ENCODE measurements at regions not wholly inside any gene's neighbourhood (a gene's known extent, or its start where the extent isn't known, plus 50 kb on each side); places are given as distances from the start of the nearest gene placed in this dataset.

DNA sequence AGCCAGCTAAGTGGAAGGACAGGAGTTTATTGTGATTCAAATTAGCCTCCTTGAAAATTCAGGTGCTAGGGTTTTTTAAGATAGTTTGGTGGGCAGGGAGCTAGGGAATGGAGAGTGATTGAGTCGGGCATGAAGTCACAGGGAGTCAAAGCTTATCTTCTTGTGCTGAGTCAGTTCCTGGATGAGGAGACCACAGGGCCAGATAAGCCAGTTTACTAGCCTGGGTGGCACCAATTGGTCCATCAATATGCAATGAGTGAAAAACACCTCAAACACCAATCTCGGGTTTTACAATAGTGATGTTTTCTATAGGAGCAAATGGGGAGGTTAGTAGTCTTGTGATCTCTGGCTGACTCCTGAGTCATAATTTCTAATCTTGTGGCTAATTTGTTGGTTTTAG, 165.1 kb downstream of the ABCC12 start:
- TF ChIP-seq CTCF (IDR thresholded peaks at IDR 0.05) (no peak), POLR2A (IDR thresholded peaks at IDR 0.05) (no peak)
